ENCODE measurements at regions not wholly inside any gene's neighbourhood (a gene's known extent, or its start where the extent isn't known, plus 50 kb on each side); places are given as distances from the start of the nearest gene placed in this dataset.

DNA sequence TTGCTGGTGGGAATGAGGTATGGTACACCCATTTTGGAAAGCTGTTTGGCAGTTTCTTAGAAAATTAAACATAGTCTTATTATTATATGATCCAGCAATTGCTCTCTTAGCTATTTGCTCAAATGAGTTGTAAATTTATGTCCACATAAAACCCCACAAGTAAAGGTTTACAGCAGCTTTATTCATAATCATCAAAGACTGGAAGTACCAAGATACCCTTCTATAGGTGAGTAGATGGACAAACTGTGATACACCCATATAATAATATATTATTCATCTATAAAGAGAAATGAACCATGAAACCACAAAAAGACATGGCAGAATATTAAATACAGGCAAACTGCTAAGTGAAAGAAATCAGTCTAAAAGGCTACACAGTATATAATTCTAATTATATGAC, 344.7 kb upstream of the CDIN1 start:
- Mint-ChIP-seq H3K36me3 (ENCODE audit: low read depth) (no peaks in the 10 kb centered on the region), H3K4me1 (no peaks in the 10 kb centered on the region)

DNA sequence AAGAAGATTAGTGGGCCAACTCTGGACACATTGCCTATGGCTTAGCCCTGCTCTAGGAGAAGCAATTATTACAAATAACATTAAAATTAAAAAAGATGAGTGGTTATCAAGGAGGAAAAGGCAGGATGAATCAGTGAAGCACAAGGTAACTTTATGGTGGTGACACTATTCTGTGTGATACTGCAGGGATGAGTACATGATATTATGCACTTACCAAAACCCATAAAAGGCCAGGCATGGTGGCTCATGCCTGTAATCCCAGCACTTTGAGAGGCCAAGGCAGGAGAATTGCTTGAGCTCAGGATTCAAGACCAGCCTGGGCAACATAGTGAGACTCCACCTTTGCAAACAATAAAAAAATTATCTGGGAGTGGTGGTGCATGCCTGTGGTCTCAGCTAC, 344.3 kb upstream of the CDIN1 start:
- no peak for DNase-seq
- Mint-ChIP-seq H3K36me3 (ENCODE audit: low read depth) (no peaks in the 10 kb centered on the region), H3K27me3 (ENCODE audit: low read depth, poor library complexity) (peaks cover 9% of the 10 kb centered on the region), H3K27ac (no peak overlapping the region), H3K4me3 (no peak overlapping the region), H3K4me1 (no peaks in the 10 kb centered on the region), H3K9me3 (peaks cover 9% of the 10 kb centered on the region)
- TF ChIP-seq, protein P1, sequence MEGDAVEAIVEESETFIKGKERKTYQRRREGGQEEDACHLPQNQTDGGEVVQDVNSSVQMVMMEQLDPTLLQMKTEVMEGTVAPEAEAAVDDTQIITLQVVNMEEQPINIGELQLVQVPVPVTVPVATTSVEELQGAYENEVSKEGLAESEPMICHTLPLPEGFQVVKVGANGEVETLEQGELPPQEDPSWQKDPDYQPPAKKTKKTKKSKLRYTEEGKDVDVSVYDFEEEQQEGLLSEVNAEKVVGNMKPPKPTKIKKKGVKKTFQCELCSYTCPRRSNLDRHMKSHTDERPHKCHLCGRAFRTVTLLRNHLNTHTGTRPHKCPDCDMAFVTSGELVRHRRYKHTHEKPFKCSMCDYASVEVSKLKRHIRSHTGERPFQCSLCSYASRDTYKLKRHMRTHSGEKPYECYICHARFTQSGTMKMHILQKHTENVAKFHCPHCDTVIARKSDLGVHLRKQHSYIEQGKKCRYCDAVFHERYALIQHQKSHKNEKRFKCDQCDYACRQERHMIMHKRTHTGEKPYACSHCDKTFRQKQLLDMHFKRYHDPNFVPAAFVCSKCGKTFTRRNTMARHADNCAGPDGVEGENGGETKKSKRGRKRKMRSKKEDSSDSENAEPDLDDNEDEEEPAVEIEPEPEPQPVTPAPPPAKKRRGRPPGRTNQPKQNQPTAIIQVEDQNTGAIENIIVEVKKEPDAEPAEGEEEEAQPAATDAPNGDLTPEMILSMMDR (IDR thresholded peaks at IDR 0.05) = no peak

More for the DNA sequence above, 344.7 kb upstream of the CDIN1 start:
- Mint-ChIP-seq H3K9me3 (peaks cover 9% of the 10 kb centered on the region), H3K27me3 (ENCODE audit: low read depth, poor library complexity) (peaks cover 9% of the 10 kb centered on the region), H3K4me3 (no peak overlapping the region), H3K27ac (no peak overlapping the region)
- TF ChIP-seq, protein P1 (IDR thresholded peaks at IDR 0.05) = no peak
- no peak for DNase-seq

DNA sequence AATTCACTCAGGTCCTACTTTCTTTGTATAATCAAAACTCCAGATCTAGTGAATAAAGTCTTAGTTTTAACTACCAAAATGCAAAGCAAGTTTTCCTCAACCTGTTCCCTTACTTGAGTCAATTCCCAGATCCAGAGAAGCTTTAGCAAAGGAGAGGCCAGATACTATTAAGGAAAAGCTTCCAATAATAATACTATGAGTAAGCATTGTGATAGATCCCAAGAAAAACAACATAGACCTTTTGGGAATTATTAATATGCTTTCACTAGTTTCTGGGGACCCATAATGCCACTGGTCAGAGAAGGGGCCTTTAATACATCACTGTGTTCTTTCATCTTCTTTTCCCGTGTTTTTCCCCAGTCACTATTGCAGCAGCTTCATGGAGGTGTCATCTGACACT, 339.9 kb upstream of the CDIN1 start:
- H3K4me1 Mint-ChIP-seq = no peaks in the 10 kb centered on the region
- H3K9me3 Mint-ChIP-seq = peaks cover 11% of the 10 kb centered on the region

DNA sequence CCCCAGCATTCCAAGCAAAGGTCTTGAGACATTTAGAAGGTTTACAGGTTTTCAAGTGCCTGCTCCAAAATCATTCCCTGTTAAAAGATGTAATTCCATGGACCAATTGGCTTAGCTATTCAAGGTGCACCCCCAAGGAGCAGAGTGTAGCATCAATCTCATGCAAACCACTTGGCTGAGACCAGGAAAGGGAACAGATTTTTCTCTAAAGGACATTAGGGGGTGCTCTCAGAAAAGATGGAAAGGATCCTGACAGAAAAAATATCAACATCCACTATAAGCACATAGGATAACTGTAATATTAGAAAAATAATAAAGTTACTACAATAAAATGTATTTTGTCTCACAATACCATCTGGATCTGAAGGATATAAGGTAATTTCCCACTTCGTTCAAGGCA, 328.0 kb upstream of the CDIN1 start:
- Mint-ChIP-seq H3K4me1 (peaks cover 18% of the 10 kb centered on the region), H3K27me3 (ENCODE audit: low read depth, poor library complexity) (peaks cover 3% of the 10 kb centered on the region), H3K27ac (no peak overlapping the region), H3K4me3 (no peak overlapping the region), H3K9me3 (peaks cover 2% of the 10 kb centered on the region), H3K36me3 (ENCODE audit: low read depth) (no peaks in the 10 kb centered on the region)
- no peak for DNase-seq
- TF ChIP-seq, protein P1 (IDR thresholded peaks at IDR 0.05) = no peak

More for the DNA sequence above, 339.9 kb upstream of the CDIN1 start:
- TF ChIP-seq, protein P1 (IDR thresholded peaks at IDR 0.05) = no peak
- Mint-ChIP-seq H3K4me3 (no peak overlapping the region), H3K36me3 (ENCODE audit: low read depth) (peaks cover 6% of the 10 kb centered on the region), H3K27ac (no peak overlapping the region), H3K27me3 (ENCODE audit: low read depth, poor library complexity) (no peaks in the 10 kb centered on the region)
- no peak for DNase-seq

DNA sequence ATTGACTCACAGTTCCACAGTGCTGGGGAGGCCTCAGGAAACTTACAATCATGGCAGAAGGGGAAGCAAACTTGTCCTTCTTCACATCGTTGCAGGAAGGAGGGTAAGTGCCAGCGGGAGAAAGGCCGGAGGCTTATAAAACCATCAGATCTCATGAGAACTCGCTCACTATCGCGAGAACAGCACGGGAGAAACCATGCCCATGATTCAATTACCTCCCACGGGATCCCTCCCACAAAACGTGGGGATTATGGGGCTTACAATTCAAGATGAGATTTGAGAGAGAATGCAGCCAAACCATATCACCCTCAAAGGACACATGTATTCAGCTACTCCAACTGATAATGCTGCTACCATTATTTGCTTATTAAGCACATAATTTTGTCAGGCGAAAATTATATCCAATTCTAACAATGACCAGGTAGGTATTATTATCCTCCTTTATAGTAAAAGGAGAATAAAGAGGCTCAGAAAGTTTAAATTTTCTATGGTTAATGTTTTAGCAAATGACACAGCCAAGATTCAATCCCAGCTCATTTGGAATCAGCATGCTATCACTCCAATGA, 327.2 kb upstream of the CDIN1 start:
- Mint-ChIP-seq H3K27ac (no peak overlapping the region), H3K9me3 (no peaks in the 10 kb centered on the region), H3K27me3 (ENCODE audit: low read depth, poor library complexity) (peaks cover 6% of the 10 kb centered on the region), H3K36me3 (ENCODE audit: low read depth) (no peaks in the 10 kb centered on the region), H3K4me3 (no peak overlapping the region), H3K4me1 (peaks cover 21% of the 10 kb centered on the region)
- TF ChIP-seq, protein P1 (IDR thresholded peaks at IDR 0.05) = no peak
- no peak for DNase-seq

DNA sequence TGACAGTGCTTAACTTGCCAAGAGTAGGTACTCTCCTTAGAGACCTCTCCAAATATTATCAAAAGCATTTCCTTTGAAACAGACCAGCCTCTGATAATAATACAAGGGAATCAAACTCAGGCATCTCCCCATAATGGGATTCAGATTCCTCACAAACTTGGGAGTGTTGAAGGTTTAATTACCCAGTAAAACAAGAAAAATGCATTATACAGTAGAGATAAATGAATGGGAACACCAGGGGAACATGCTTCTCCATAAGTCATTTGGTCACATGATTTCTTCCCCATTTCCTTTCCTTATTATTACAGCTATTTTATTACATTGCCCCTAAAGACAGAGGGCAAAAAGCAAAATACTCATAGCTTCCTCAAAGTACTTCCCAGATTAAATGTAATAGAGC, 325.0 kb upstream of the CDIN1 start:
- Mint-ChIP-seq H3K4me1 (peaks cover 16% of the 10 kb centered on the region), H3K27me3 (ENCODE audit: low read depth, poor library complexity) (peaks cover 6% of the 10 kb centered on the region), H3K36me3 (ENCODE audit: low read depth) (no peaks in the 10 kb centered on the region), H3K27ac (peak overlapping the region; percentile 36), H3K4me3 (no peak overlapping the region), H3K9me3 (no peaks in the 10 kb centered on the region)
- TF ChIP-seq, protein P1 (IDR thresholded peaks at IDR 0.05) = no peak
- DNase-seq = no peak
